Upper lobe of left lung (tissue), 4 donors: ENCODE measurements at regions not wholly inside any gene's neighbourhood (a gene's known extent, or its start where the extent isn't known, plus 50 kb on each side); places are given as distances from the start of the nearest gene placed in this dataset.

ENCODE experiments used
- POLR2A ChIP-seq, 4 donors: fragments of 450-650 bp; IDR thresholded peaks; one replicate each; pipeline ENCODE4 v1.5.1; 2016 to 2017; ENCODE audit warnings: antibody characterized with exemption in 4 of 4, mild to moderate bottlenecking in 2 of 4
- POLR2AphosphoS5 ChIP-seq, 2 donors: sonication (generic); formaldehyde crosslinking; IDR thresholded peaks; one replicate each; pipeline ENCODE4 v1.5.1; 2017; ENCODE audit warnings: antibody characterized with exemption in 2 of 2
- TF ChIP-seq, protein P1 (sequence below), 6 experiments: fragments of 450-650 bp in 4 of 6; fragments of 200-600 bp in 2 of 6; sonication (generic) in 2 of 6; IDR thresholded peaks; one replicate each; pipeline ENCODE4 v1.5.1; 2016 to 2019; ENCODE audit warnings: antibody characterized with exemption in 6 of 6

DNA sequence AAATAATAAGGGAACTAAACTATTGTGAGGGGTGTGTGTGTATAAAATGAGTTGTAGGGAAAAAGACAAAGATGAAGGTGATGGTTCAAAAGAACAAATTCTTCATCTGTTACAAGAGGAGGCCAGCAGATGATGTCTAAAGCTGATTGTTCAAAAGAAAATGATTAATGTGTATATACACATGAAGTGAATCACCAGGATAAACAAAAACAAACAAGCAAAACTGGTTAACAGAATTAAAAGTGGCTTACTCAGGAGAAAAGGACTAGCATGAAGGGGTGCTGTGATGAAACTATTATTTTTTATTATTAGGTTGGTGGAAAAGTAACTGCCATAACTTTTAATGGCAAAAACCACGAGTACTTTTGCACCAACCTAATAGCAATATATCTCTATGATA lies 348.4 kb downstream of the BCL11B start:
- TF ChIP-seq POLR2AphosphoS5 (IDR thresholded peaks at IDR 0.05) (no peak), POLR2A (IDR thresholded peaks at IDR 0.05) (no peak)
- TF ChIP-seq, protein P1, sequence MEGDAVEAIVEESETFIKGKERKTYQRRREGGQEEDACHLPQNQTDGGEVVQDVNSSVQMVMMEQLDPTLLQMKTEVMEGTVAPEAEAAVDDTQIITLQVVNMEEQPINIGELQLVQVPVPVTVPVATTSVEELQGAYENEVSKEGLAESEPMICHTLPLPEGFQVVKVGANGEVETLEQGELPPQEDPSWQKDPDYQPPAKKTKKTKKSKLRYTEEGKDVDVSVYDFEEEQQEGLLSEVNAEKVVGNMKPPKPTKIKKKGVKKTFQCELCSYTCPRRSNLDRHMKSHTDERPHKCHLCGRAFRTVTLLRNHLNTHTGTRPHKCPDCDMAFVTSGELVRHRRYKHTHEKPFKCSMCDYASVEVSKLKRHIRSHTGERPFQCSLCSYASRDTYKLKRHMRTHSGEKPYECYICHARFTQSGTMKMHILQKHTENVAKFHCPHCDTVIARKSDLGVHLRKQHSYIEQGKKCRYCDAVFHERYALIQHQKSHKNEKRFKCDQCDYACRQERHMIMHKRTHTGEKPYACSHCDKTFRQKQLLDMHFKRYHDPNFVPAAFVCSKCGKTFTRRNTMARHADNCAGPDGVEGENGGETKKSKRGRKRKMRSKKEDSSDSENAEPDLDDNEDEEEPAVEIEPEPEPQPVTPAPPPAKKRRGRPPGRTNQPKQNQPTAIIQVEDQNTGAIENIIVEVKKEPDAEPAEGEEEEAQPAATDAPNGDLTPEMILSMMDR (IDR thresholded peaks at IDR 0.05): no peak
